ENCODE measurements at regions not wholly inside any gene's neighbourhood (a gene's known extent, or its start where the extent isn't known, plus 50 kb on each side); places are given as distances from the start of the nearest gene placed in this dataset.

DNA sequence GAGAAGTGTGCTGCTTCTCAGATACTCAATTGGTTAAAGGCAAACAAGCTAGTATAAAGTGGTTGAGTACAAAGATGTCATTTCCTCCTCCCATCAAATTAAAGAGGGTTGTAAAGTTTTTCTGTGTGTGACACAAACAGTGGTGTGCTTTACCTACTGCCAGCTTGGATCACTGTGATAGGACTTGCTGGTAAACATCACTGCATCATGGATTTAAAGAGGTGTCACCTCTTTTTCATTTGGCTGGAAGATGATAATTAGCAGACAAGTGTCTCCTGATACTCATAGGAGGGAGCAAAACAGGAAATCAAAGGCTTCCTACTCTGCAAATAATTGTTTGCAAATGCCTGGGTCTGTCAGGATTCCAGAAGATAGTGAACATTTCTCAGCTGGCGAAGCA lies 200.5 kb downstream of the MDFIC start:
- no peak overlapping the region for H3K27ac ChIP-seq
- TF ChIP-seq CTCF (conservative IDR thresholded peaks at IDR 0.05) = no peak

GRCh38 chr7:115117748-115118147 lies 195.9 kb downstream of the MDFIC start:
- TF ChIP-seq CTCF (conservative IDR thresholded peaks at IDR 0.05) = no peak
- H3K27ac ChIP-seq = no peak overlapping the region

GRCh38 chr7:115116773-115117715 lies 195.2 kb downstream of the MDFIC start:
- H3K27ac ChIP-seq = no peak overlapping the region
- TF ChIP-seq CTCF (conservative IDR thresholded peaks at IDR 0.05) = no peak

DNA sequence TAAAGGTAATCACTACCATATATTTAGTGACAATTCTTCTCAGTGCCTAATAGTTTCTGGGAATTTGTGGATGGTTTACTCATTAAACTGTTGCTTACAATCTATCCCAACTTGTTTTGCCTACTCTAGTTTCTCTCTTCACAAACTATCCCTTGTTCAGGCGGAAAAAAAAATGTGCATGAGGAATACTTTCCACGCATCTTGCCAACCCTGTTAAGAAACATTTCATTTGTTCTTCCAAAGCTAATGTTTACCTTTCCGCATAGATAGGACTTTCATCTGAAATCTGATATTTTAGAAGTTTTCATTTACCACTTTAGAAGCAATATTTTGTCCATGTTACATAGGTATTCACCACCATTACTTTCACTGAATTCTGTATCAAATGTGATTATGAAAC lies 191.9 kb downstream of the MDFIC start:
- H3K27ac ChIP-seq = no peak overlapping the region
- TF ChIP-seq CTCF (conservative IDR thresholded peaks at IDR 0.05) = no peak

DNA sequence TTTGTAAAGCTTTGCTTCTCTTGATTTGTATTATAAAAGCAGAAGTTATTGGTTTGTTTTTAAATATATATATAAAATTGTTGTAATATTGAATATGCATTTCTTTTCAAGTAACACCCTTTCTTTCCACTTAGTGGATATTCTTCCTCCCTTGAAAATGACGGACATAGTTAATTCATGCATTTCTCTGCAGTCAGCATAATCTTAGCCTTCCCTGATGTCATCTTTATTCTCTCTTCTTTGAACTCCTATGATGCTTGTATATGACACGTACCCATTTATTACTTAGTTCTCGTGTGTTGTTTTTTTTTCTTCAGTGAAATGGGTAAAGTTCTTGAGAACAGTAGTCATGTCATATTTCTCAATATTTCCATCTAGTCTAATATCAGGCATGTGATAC lies 191.2 kb downstream of the MDFIC start:
- no peak for TF ChIP-seq CTCF (conservative IDR thresholded peaks at IDR 0.05)
- no peak overlapping the region for H3K27ac ChIP-seq

- no peak overlapping the region for H3K27ac ChIP-seq
- no peak for TF ChIP-seq CTCF (conservative IDR thresholded peaks at IDR 0.05)
These were observed 188.6 kb downstream of the MDFIC start for GRCh38 chr7:115110523-115110922.

DNA sequence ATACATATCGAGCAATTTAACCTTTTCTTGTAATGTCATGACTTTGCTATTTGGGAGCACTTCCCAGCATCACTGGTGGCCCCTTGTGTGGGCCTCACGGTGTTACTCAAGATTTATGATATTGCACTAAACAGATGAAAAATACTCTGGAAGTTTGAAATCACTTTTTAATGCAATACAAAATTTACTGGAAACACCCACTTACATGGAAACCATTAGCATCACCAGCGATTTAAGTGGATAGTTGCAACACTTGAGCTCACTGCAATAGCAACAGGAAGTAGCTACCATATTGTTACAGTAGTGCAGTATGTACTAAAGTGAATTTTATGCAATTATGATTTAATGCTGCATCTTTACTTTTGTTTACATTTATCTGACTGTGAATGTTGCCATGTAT lies 184.4 kb downstream of the MDFIC start:
- TF ChIP-seq CTCF (conservative IDR thresholded peaks at IDR 0.05) = no peak
- H3K27ac ChIP-seq = no peak overlapping the region

Data from VCaP (cell line).